BLaER1 treated with 17β-estradiol and CSF1 and Interleukin-3, amounts not matched to agents 10 nM and 100 nM (cell line): ENCODE measurements at regions not wholly inside any gene's neighbourhood (a gene's known extent, or its start where the extent isn't known, plus 50 kb on each side); places are given as distances from the start of the nearest gene placed in this dataset.
"Not testable (repeated sequence)": the region's sequence is repeated elsewhere in the genome, so short reads cannot be mapped to it uniquely, and the experiment has no call there.

Experiments
- H3K27ac ChIP-seq, 11 experiments: shearing (Covaris generic); formaldehyde crosslinking; 2 replicates each; pipeline ENCODE4 v1.8.1; 2022
- H3K27me3 ChIP-seq, 11 experiments: shearing (Covaris generic); formaldehyde crosslinking; 2 replicates each; pipeline ENCODE4 v1.8.1; 2022
- H3K36me3 ChIP-seq, 11 experiments: shearing (Covaris generic); formaldehyde crosslinking; 2 replicates each; pipeline ENCODE4 v1.8.1; 2022
- H3K4me1 ChIP-seq, 10 experiments: shearing (Covaris generic); formaldehyde crosslinking; 2 replicates each; pipeline ENCODE4 v1.8.1; 2022
- H3K4me2 ChIP-seq, 11 experiments: shearing (Covaris generic); formaldehyde crosslinking; 2 replicates each; pipeline ENCODE4 v1.8.1; 2022
- H3K4me3 ChIP-seq, 10 experiments: shearing (Covaris generic); formaldehyde crosslinking; 2 replicates each; pipeline ENCODE4 v1.8.1; 2022
- H3K9ac ChIP-seq, 11 experiments: shearing (Covaris generic); formaldehyde crosslinking; 2 replicates each; pipeline ENCODE4 v1.8.1; 2022
- H3K9me3 ChIP-seq, 11 experiments: shearing (Covaris generic); formaldehyde crosslinking; replicated peaks in 1 of 11; 2 replicates each; pipeline ENCODE4 v1.8.1; 2022
- H4K20me1 ChIP-seq, 11 experiments: shearing (Covaris generic); formaldehyde crosslinking; 2 replicates each; pipeline ENCODE4 v1.8.1; 2022
- Cebpa-rat ChIP-seq, 11 experiments: shearing (Covaris generic); IDR thresholded peaks; 2 replicates each; pipeline ENCODE4 v1.8.1; 2022

DNA sequence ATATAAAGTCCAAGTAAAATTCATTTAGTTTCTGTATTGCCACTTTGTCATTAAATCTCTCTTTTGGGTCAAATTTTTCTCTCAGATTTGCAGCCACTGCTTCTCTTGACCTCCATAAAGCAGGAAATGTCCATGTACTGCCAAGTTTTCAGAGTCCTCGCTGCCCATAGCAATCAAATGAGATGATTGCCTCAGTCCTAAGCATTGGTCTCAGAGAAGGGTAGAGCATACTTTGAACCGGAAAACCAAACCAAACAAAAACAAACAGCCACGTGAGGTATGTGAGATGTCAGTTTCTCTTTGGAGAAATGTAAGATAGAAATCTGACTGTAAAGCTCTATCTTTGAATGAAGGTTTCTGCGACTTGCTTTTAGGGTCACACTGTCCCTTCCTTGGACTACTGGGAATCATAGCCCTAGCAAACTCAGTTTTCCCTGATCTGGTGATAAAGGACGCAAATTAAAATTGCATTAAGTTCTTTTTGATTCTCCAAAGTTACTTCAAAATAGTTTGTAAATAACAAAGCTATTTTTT is 505.4 kb upstream of the CITED2 start:
- Histone ChIP-seq H3K27me3 (no peaks in the 10 kb centered on the region), H3K4me3 (no peak overlapping the region), H3K4me2 (no peak overlapping the region), H3K27ac (no peak overlapping the region), H3K4me1 (peaks cover 14 to 34% (median 16%) of the 10 kb centered on the region in 10 experiments), H3K9me3 (no peaks in the 10 kb centered on the region), H4K20me1 (no peaks in the 10 kb centered on the region), H3K36me3 (no peaks in the 10 kb centered on the region), H3K9ac (no peak overlapping the region)
- no peak for TF ChIP-seq Cebpa-rat (IDR thresholded peaks at IDR 0.05)

DNA sequence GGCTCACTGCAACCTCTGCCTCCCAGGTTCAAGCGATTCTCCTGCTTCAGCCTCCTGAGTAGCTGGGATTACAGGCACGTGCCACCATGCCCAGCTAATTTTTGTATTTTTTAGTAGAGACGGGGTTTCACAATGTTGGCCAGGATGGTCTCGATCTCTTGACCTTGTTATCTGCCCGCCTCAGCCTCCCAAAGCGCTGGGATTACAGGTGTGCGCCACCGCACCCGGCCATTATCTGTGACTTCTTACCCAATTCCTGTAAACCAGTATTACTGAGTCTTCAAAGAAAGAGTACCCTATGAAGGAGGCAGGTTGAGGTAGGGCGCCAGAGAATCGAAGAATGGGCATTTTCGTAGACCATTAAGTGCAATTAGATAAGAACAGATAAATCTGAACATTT is 504.8 kb upstream of the CITED2 start:
- not testable (repeated sequence) for H3K4me3 ChIP-seq, H3K9me3 ChIP-seq, H3K36me3 ChIP-seq, H3K27me3 ChIP-seq, H4K20me1 ChIP-seq, H3K9ac ChIP-seq, H3K4me2 ChIP-seq, H3K27ac ChIP-seq
- peaks cover 14 to 28% (median 16%) of the 10 kb centered on the region in 10 experiments for H3K4me1 ChIP-seq

DNA sequence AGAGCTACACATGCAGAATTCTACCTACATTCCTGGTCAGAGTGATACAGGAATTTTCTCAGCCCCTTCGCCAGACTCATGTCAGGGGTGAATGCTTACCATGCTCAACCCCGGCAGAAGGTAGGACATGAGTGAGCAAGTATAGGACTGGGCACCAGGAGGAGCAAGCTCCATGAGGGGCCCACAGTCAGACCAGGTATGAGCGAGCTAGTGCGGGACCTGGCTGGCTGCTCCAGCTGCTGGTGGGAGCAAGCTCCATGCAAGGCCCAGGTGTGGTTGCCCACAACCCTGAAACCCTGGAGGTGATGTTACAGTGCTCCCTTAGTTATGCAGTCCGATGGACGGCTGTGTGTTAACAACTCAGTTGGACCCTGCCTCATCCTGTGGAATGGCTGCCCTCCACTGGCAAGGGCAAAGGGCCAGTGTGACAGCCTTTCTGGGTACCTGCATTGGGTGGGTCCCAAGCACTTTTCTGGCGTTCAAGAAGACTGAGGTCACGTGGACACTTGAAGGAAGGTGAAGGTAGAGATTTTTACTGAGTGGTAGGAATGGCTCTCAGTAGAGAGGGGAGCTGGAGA is 503.5 kb upstream of the CITED2 start:
- no peaks in the 10 kb centered on the region for H3K36me3 ChIP-seq
- no peak overlapping the region for H3K27ac ChIP-seq
- H3K4me2 ChIP-seq: no peak overlapping the region
- H3K9me3 ChIP-seq: no peaks in the 10 kb centered on the region
- H3K4me3 ChIP-seq: no peak overlapping the region
- peaks cover 10 to 15% (median 12%) of the 10 kb centered on the region in 10 experiments for H3K4me1 ChIP-seq
- TF ChIP-seq Cebpa-rat (IDR thresholded peaks at IDR 0.05): no peak
- no peaks in the 10 kb centered on the region for H4K20me1 ChIP-seq
- no peak overlapping the region for H3K9ac ChIP-seq
- no peaks in the 10 kb centered on the region for H3K27me3 ChIP-seq

DNA sequence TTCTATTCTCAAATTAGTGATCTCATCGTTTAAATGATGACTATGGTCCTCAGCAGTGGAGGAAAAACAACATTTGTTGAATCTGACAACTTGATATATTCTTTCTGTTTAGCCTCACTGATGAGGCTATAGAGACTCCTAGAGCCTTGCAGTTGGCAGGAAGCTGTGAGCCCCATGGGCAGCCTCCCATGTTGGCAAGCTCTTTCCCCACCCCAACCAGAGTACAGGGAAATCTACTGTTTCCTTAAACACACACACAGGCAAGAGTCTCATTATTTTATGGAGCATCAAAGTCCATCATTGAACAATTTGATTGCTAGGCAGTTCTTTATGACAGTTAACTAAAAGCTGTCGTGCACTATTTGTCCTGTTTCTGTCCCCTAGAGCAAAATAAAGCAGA is 498.2 kb upstream of the CITED2 start:
- no peak overlapping the region for H3K4me2 ChIP-seq
- H3K27me3 ChIP-seq: no peaks in the 10 kb centered on the region
- no peak overlapping the region for H3K27ac ChIP-seq
- H3K4me3 ChIP-seq: no peak overlapping the region
- TF ChIP-seq Cebpa-rat (IDR thresholded peaks at IDR 0.05): no peak
- no peaks in the 10 kb centered on the region for H3K36me3 ChIP-seq
- no peak overlapping the region for H3K9ac ChIP-seq
- no peaks in the 10 kb centered on the region for H3K4me1 ChIP-seq
- H4K20me1 ChIP-seq: no peaks in the 10 kb centered on the region
- no peaks in the 10 kb centered on the region for H3K9me3 ChIP-seq

DNA sequence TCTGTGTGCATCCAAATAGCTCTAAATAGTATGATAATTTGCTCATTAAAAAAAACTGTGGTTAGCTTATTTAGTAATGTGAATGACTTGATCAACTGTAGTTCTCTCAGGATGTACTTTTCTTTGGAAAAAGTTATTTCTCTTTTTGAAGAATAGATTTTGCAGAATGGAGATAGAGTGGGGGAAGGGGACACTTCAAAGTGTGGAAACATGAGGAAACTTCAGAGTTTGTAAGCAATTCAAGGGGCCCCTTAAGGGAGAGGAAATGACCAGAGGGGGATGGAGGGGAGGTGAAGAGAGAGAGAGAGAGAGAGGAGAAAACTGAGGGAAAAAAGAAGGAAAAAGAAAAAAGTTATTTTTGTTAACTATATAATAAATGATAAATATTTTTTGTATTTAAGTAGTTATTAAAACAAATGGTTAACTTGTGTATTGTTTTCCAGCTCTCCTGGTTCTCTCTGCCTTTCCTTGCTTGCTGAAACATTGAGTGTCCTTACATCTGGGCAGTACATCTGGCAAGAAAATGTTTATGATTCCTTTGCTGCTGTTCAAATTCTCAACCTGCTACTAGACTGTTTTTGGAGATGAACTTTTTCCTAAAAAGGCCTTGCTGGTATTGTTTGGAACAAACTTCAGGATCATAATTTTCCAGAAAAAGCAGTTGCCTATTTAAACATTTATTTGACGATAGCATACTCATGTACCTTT is 497.5 kb upstream of the CITED2 start:
- Histone ChIP-seq H3K4me3 (no peak overlapping the region), H3K9ac (no peak overlapping the region), H3K36me3 (no peaks in the 10 kb centered on the region), H3K27ac (no peak overlapping the region), H4K20me1 (no peaks in the 10 kb centered on the region), H3K9me3 (no peaks in the 10 kb centered on the region), H3K27me3 (no peaks in the 10 kb centered on the region), H3K4me2 (no peak overlapping the region), H3K4me1 (no peaks in the 10 kb centered on the region)
- TF ChIP-seq Cebpa-rat (IDR thresholded peaks at IDR 0.05): no peak

DNA sequence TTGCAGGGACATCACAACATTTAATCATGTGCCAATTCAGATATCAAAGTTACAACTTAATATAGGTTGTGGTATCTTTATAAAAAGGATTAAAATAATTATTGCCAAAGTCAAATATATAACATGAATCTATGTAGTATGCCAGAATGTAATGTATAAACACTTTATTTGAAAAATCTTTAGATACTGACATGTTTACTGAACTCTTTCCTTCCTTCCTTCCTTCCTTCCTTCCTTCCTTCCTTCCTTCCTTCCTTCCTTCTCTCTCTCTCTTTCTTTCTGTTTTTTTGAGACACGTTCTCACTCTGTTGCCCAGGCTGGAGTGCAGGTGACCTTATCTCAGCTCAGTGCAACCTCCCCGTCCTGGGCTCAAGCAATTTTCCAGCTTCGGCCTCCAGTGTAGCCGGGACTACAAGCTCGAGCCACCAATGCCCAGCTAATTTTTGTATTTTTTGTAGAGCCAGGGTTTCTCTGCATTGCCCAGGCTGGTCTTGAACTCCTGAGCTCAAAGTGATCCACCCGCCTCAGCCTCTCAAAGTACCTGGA is 496.8 kb upstream of the CITED2 start:
- no peak overlapping the region for H3K4me3 ChIP-seq
- no peaks in the 10 kb centered on the region for H3K9me3 ChIP-seq
- no peaks in the 10 kb centered on the region for H3K27me3 ChIP-seq
- H3K4me1 ChIP-seq: no peaks in the 10 kb centered on the region
- no peak for TF ChIP-seq Cebpa-rat (IDR thresholded peaks at IDR 0.05)
- no peak overlapping the region for H3K4me2 ChIP-seq
- no peaks in the 10 kb centered on the region for H3K36me3 ChIP-seq
- no peak overlapping the region for H3K9ac ChIP-seq
- H3K27ac ChIP-seq: no peak overlapping the region
- H4K20me1 ChIP-seq: no peaks in the 10 kb centered on the region

DNA sequence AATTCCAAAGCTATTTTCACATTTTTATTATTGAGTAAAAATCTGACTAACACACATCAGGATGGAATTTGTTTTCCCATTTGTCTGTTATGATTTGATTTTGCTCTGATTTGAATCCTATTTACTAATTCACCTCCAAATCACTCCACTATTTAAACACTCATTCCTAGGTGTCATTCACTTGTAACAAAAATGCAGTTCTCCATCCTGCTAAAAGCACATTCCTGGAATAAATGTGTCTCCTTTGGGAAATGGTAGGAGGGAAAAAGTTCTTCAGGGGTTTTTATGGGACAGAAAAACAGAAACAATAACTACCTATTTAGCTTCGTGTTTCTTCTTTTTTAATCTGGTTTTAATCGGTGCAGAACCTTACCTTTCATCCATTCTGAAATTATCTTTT is 494.1 kb upstream of the CITED2 start:
- no peak overlapping the region for H3K9ac ChIP-seq
- H3K4me2 ChIP-seq: no peak overlapping the region
- H4K20me1 ChIP-seq: no peaks in the 10 kb centered on the region
- H3K9me3 ChIP-seq: no peaks in the 10 kb centered on the region
- no peak for TF ChIP-seq Cebpa-rat (IDR thresholded peaks at IDR 0.05)
- no peaks in the 10 kb centered on the region for H3K36me3 ChIP-seq
- no peak overlapping the region for H3K27ac ChIP-seq
- H3K4me3 ChIP-seq: no peak overlapping the region
- H3K4me1 ChIP-seq: no peaks in the 10 kb centered on the region
- H3K27me3 ChIP-seq: no peaks in the 10 kb centered on the region

DNA sequence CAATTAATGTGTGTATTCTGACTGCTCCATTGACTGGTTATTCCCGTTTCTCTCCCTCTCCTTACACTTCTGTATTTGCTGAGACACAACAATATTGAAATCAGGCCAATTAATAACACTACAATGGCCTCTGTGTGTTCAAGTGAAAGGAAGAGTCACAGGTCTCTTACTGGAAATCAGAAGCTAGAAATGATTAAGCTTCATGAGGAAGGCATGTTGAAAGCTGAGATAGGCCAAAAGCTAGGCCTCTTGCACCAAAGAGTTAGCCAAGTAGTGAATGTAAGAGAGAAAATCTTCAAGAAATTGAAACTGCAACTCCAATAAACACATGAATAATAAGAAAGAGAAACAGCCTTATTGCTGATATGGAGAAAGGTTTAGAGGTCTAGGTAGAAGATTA is 489.5 kb upstream of the CITED2 start:
- Histone ChIP-seq H3K36me3 (no peaks in the 10 kb centered on the region), H3K4me1 (no peaks in the 10 kb centered on the region), H3K9ac (no peak overlapping the region), H3K9me3 (no peaks in the 10 kb centered on the region), H3K4me2 (no peak overlapping the region), H3K27me3 (no peaks in the 10 kb centered on the region), H3K4me3 (no peak overlapping the region), H3K27ac (no peak overlapping the region), H4K20me1 (no peaks in the 10 kb centered on the region)
- no peak for TF ChIP-seq Cebpa-rat (IDR thresholded peaks at IDR 0.05)

DNA sequence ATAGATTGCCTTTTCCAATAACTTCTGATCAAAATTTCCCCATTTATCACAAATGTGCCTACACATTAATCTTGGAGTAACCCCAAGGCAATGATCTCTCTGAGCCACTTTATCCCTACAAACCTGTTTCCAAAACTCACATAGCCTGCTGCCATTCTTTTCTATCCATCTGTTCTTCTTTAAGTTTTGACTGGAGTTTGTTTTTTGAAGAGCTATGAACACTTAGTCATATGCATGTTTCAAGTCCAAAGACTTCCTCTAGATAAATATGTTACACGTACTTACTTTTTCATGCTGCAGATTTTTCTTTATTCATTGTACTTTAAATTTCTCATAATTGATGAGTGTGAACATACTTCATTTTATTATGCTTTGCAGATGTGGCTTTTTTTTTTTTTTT is 488.9 kb upstream of the CITED2 start:
- TF ChIP-seq Cebpa-rat (IDR thresholded peaks at IDR 0.05): no peak
- Histone ChIP-seq H3K9ac (no peak overlapping the region), H3K9me3 (no peaks in the 10 kb centered on the region), H3K27ac (no peak overlapping the region), H3K27me3 (no peaks in the 10 kb centered on the region), H3K4me3 (no peak overlapping the region), H3K4me2 (no peak overlapping the region), H3K36me3 (no peaks in the 10 kb centered on the region), H3K4me1 (no peaks in the 10 kb centered on the region), H4K20me1 (no peaks in the 10 kb centered on the region)

DNA sequence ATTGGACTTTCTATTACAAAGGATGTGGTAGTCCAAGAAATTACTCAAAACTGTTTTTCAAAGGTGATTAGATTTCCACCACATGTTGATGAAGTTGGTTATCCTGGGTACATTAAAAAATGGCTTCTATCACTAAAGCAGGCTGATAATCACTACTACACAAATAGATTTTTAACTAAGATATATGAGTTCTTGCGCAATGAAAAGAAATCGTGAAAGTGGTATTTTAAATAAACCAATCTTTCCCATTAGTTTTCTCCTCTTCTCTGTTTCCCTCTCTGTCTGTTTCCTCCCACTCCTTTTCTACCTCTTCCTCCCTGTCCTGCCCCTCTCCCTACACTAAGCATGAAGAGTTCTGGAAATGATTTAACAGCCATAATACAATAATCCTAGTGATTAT is 487.9 kb upstream of the CITED2 start:
- Histone ChIP-seq H3K4me3 (no peak overlapping the region), H3K27me3 (no peaks in the 10 kb centered on the region), H3K4me1 (no peaks in the 10 kb centered on the region), H3K9ac (no peak overlapping the region), H3K9me3 (no peaks in the 10 kb centered on the region), H3K4me2 (no peak overlapping the region), H3K36me3 (no peaks in the 10 kb centered on the region), H3K27ac (no peak overlapping the region), H4K20me1 (no peaks in the 10 kb centered on the region)
- peak in 5 of 11 experiments; percentile 15 to 61 (median 53); a peak in 6 of 22 replicates for TF ChIP-seq Cebpa-rat (IDR thresholded peaks at IDR 0.05)
